ENCODE measurements at regions not wholly inside any gene's neighbourhood (a gene's known extent, or its start where the extent isn't known, plus 50 kb on each side); places are given as distances from the start of the nearest gene placed in this dataset.

DNA sequence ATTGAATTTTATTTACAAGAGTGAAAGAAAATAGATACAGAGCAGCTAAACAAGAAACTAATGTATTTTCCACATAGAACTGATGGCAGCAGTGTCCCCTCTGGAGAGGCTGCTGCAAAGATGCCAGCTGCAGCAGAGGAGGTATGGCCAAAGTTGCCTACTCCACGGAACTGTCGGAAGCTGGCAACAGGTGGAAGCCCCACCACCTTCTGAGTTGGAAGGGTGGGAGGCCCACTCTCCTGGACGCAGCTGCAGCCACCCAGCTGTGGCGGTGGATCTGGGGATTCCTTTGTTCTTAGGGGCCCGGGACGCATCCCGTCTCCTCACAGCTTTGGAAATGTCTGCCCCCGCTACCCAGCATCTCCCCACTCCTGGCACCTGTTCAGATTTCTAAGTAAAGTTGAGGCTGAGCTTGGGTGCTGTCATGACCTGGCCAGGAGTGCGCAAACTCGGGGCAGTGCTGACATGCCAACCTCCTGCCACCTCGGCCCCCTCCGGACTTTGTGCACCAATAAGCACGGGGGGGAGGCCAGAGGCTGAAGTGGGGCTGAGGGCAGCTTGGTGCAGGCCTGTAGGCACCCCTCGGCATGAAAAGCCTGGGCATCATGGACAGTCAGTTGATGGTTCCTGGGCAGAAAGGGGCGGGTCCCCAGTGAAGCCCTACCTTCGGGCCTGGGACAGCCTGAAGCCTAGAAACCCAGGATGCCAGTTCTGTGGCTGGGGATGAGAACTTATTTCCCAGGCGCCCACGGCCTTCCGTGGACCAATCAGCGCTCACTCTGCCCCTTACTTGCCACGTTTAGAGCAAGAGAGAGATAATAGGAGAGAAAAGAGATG lies 1071.4 kb downstream of the JRKL start:
- Mint-ChIP-seq H3K4me3 (ENCODE audit: unreplicated experiment) (no peak overlapping the region), H3K9me3 (ENCODE audit: unreplicated experiment) (peaks cover 5% of the 10 kb centered on the region), H3K27me3 (ENCODE audit: unreplicated experiment) (peaks cover 3% of the 10 kb centered on the region), H3K27ac (ENCODE audit: unreplicated experiment) (no peak overlapping the region), H3K4me1 (ENCODE audit: unreplicated experiment) (no peaks in the 10 kb centered on the region), H3K36me3 (ENCODE audit: low read depth, unreplicated experiment) (no peaks in the 10 kb centered on the region)
- TF ChIP-seq, protein P1, sequence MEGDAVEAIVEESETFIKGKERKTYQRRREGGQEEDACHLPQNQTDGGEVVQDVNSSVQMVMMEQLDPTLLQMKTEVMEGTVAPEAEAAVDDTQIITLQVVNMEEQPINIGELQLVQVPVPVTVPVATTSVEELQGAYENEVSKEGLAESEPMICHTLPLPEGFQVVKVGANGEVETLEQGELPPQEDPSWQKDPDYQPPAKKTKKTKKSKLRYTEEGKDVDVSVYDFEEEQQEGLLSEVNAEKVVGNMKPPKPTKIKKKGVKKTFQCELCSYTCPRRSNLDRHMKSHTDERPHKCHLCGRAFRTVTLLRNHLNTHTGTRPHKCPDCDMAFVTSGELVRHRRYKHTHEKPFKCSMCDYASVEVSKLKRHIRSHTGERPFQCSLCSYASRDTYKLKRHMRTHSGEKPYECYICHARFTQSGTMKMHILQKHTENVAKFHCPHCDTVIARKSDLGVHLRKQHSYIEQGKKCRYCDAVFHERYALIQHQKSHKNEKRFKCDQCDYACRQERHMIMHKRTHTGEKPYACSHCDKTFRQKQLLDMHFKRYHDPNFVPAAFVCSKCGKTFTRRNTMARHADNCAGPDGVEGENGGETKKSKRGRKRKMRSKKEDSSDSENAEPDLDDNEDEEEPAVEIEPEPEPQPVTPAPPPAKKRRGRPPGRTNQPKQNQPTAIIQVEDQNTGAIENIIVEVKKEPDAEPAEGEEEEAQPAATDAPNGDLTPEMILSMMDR (IDR thresholded peaks at IDR 0.05; ENCODE audit: unreplicated experiment) = no peak
- DNase-seq (ENCODE audit: low spot score) = no peak

GRCh38 chr11:97461934-97462333 lies 1072.1 kb downstream of the JRKL start:
- no peak for DNase-seq (ENCODE audit: low spot score)
- TF ChIP-seq, protein P1 (IDR thresholded peaks at IDR 0.05; ENCODE audit: unreplicated experiment) = no peak
- H3K27ac Mint-ChIP-seq (ENCODE audit: unreplicated experiment) = no peak overlapping the region
- H3K4me3 Mint-ChIP-seq (ENCODE audit: unreplicated experiment) = no peak overlapping the region
- peaks cover 3% of the 10 kb centered on the region for H3K27me3 Mint-ChIP-seq (ENCODE audit: unreplicated experiment)
- H3K4me1 Mint-ChIP-seq (ENCODE audit: unreplicated experiment) = no peaks in the 10 kb centered on the region
- peaks cover 5% of the 10 kb centered on the region for H3K9me3 Mint-ChIP-seq (ENCODE audit: unreplicated experiment)
- H3K36me3 Mint-ChIP-seq (ENCODE audit: low read depth, unreplicated experiment) = no peaks in the 10 kb centered on the region

DNA sequence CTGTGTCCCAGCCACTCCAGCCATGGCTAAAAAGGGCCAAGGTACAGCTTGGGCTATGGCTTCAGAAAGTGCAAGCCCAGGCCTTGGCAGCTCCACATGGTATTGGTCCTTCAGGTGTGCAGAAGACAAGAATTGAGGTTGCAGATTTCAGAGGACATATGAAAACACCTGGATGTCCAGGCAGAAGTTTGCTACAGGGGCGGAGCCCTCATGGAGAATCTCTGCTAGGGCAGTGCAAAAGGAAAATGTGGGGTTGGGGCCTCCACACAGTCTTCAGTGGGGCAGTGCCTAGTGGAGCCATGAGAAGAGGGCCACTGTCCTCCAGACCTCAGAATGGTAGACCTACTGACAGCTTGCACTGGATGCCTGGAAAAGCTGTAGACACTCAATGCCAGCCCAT lies 1074.1 kb downstream of the JRKL start:
- Mint-ChIP-seq H3K36me3 (ENCODE audit: low read depth, unreplicated experiment) (no peaks in the 10 kb centered on the region), H3K27me3 (ENCODE audit: unreplicated experiment) (peaks cover 3% of the 10 kb centered on the region), H3K9me3 (ENCODE audit: unreplicated experiment) (peaks cover 5% of the 10 kb centered on the region), H3K4me3 (ENCODE audit: unreplicated experiment) (no peak overlapping the region), H3K27ac (ENCODE audit: unreplicated experiment) (no peak overlapping the region), H3K4me1 (ENCODE audit: unreplicated experiment) (no peaks in the 10 kb centered on the region)
- TF ChIP-seq, protein P1 (IDR thresholded peaks at IDR 0.05; ENCODE audit: unreplicated experiment) = no peak
- DNase-seq (ENCODE audit: low spot score) = no peak

- no peaks in the 10 kb centered on the region for H3K9me3 Mint-ChIP-seq (ENCODE audit: unreplicated experiment)
- H3K4me3 Mint-ChIP-seq (ENCODE audit: unreplicated experiment) = no peak overlapping the region
- no peaks in the 10 kb centered on the region for H3K27me3 Mint-ChIP-seq (ENCODE audit: unreplicated experiment)
- no peak for DNase-seq (ENCODE audit: low spot score)
- H3K36me3 Mint-ChIP-seq (ENCODE audit: low read depth, unreplicated experiment) = no peaks in the 10 kb centered on the region
- no peak overlapping the region for H3K27ac Mint-ChIP-seq (ENCODE audit: unreplicated experiment)
- TF ChIP-seq, protein P1 (IDR thresholded peaks at IDR 0.05; ENCODE audit: unreplicated experiment) = no peak
- H3K4me1 Mint-ChIP-seq (ENCODE audit: unreplicated experiment) = no peaks in the 10 kb centered on the region
Measured at GRCh38 chr11:97471480-97471879, 1081.7 kb downstream of the JRKL start.

- Mint-ChIP-seq H3K9me3 (ENCODE audit: unreplicated experiment) (no peaks in the 10 kb centered on the region), H3K4me1 (ENCODE audit: unreplicated experiment) (no peaks in the 10 kb centered on the region), H3K36me3 (ENCODE audit: low read depth, unreplicated experiment) (no peaks in the 10 kb centered on the region), H3K4me3 (ENCODE audit: unreplicated experiment) (no peak overlapping the region), H3K27ac (ENCODE audit: unreplicated experiment) (no peak overlapping the region), H3K27me3 (ENCODE audit: unreplicated experiment) (no peaks in the 10 kb centered on the region)
- TF ChIP-seq, protein P1 (IDR thresholded peaks at IDR 0.05; ENCODE audit: unreplicated experiment) = no peak
- DNase-seq (ENCODE audit: low spot score) = no peak
Measured at GRCh38 chr11:97487387-97487786, 1097.6 kb downstream of the JRKL start.
